NCI-H128 (cell line): ENCODE measurements at regions not wholly inside any gene's neighbourhood (a gene's known extent, or its start where the extent isn't known, plus 50 kb on each side); places are given as distances from the start of the nearest gene placed in this dataset.

Experiments used
- DNase-seq: peaks from one replicate; lab custom pipeline; 2025; ENCODE audit not compliant: unreplicated experiment; lab: John Stamatoyannopoulos, UW

DNA sequence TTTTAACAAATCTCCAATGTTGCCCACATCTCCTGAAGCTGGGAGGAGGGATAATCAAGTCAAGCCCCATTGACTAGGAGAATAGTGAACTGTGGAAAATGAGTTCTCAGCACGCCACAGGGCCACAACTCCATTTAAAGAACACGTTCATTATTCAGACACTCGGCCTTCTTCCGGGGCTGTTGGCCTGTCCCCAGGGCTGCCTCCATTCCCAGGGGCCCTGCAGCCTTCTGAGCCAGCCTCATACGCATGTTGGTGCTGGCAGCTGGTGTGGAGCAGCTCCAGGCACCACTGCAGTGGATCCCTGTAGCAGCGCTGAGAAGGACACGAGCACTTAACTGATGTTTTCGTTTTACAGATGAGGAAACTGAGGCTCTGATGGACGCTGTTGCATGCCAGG, 87.5 kb upstream of the RCN1 start:
- no peak for DNase-seq

DNA sequence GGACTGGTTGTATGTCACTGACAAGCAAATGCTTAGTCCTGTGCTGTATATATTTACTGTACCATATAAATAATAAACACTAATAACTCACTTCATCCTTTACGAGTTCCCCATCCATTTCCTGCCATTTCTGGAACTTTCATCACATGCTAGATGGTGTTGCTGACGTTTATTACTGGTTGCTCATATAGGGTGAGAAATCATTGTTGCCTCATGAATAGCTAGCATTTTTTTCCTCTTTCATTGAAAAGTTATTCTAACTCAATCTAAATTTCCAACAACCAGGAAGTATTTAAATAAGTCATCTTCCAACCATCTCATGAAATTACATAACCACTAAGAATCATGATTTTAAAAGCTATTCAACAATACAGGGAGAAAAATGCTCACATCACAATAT, 88.6 kb upstream of the RCN1 start:
- DNase-seq = no peak

GRCh38 chr11:31997955-31998354, 92.9 kb upstream of the RCN1 start:
- DNase-seq = no peak

GRCh38 chr11:31996159-31996881, 94.6 kb upstream of the RCN1 start:
- DNase-seq = no peak

- DNase-seq = no peak
These were observed 95.3 kb upstream of the RCN1 start for GRCh38 chr11:31995525-31996094.

DNA sequence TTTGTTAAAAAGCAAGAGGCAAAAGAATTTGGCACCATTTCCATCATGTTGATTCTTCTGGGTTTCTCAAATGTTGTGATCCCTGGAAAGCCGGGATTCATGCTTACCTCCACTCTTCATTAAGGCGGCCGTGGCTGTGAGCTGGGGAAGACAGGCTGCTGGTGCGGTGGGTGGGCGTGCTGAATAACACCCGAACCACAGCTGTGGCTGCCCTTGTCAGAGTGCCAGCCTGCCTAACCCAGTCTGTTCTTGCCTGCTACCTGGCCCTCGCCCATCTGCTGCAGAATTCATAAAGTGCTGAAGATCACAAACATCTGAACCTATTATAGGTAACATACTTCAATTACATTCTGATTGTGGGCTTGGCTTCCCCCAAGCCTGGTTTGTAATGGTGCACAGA, 95.8 kb upstream of the RCN1 start:
- no peak for DNase-seq

DNA sequence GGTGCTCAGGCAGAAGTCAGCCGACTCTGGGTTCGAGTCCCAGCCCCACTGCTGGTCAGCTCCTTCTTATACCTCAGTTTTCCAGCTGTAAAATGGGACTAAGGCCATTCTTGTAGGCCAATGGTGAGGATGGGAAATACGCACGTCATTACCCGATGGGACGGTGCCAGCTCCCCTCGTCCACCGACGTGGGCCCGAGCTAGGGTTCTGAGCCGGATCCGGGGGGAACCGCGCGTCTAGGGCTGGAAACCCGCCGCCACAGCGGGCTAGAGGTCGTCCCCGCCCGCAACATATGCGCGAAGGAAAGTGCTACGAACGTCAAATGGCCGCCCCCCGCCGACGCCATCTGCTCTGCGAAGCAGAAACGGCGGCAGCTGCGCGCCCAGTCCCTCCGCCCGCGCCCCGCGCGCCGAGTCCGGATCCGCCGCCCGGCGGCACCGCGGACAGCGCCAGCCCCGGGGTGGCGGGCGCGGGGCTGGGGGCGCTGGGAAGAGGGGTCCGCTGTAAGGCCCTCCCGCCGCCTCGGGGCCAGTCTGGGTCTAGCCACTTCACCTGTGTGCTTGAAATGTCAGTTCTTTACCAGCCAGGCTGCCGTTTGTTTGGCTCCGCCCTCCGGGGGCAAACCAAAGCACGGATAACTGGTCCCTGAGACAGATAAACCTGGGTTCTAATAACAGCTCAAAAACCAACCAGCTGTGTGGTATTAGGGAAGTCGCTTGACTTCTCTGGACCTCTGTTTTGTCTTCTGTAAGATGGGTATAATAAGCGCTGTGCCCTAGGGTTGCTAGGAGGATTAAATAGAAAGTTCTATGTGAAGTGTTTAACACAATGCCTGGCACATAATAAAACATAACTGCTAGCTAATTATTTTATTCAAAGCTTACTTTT, 103.5 kb upstream of the RCN1 start:
- DNase-seq = no peak

DNA sequence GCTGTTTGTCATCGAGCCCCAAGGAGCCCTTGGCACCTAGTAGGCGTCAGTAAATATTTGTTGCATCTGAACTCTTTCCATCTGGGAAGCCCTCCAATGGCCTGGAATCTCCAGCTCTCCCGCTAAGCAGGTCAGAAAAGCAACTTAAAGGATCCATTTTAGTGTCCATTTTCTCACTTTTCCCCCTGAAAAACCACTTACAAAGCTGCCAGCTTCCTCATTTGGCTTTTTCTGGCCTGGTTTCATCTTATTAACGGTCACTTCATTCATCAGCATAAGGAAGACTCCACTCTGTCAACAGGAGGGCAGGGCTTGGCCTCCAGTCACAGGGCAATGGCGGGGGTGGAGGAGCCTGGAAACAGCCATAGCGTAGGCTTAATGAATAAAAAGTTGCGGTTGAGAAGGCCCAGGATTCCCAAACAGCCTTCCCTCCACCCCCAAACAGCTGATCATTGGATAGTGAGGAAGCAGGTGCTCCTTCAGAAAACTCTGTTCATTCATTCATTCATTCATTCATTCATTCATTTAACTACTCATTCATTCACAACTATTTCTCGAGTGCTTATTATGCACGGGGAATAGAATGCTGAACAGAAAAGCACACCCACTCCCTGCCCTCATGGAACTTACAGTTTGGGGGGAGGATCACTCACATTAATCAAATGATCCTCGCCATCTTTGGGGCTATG, 104.5 kb upstream of the RCN1 start:
- DNase-seq = no peak

- no peak for DNase-seq
These were observed 109.4 kb upstream of the RCN1 start for GRCh38 chr11:31981457-31981856.

DNA sequence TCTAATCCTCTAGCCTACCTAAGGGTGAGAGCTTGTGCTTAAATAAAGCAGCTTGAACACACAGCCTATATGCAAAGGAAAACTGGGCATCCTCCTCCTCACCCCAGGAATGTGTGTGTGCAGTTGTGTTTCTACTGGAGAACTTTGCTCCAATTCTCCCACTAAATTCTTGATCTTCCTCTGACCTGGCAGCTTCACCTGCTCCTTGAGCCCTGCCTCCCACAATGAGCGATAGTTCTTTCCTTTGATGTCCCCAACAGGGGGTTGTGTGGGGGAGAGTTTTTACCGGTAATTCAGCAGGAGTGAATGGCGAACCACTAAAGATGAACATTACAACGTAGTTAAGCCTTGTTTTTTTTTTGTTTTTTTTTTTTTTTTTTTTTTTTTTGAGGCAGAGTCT, 113.5 kb upstream of the RCN1 start:
- no peak for DNase-seq

DNA sequence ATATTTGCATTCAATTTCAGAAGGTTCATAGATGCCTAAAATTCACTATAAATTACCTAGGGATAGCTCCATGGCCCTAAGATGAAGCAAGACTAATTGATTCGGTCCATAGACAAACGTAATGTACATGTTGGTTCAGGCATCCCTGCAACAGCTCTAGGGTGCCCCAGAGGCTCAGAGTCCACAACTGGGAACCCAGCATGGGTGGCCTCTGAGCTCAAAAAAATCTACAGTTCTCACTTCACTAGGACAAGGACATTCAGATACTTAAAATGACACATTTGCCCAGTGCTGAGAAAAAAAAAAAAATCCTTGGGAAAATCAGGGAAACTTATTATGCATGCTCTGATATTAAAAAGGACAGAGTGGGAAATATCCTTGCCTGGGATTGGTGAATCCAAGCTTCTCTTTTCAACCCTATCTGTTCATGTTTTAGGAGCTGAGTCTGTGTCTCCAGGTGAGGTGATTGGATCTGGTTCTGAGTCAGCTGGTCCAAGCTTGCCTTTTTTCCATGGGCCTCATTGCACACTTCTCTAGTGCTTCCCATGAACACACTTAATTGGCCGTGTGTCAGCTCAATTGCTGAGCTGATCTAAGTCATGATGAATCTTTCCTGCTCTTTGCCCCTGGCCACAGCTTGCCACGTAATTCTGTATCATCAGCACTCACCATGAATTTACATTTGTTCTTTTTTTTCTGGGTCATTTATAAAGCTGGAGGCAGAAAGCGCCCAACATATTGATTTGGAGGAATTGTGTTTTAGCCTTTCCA, 116.3 kb upstream of the RCN1 start:
- no peak for DNase-seq

- no peak for DNase-seq
These were observed 117.7 kb upstream of the RCN1 start for GRCh38 chr11:31973172-31973571.

DNA sequence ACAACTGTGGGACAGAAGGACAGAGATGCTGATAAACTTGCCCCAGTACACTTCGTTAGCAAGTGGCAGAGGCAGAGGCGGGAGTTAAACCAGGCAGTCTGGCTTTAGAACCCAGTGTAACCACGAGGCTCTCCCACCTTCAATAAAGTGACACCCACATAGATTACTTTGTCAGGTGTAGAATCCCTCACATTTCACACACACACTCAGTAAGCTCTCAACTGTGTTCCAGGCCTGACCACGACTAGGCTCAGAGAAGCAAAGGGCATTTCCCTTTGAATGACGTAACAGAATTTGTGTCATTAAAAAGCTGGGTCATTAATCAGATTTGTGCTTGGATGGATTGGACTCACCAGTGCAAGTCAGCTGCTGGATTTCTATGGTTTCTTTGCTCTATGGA, 118.3 kb upstream of the RCN1 start:
- no peak for DNase-seq

DNA sequence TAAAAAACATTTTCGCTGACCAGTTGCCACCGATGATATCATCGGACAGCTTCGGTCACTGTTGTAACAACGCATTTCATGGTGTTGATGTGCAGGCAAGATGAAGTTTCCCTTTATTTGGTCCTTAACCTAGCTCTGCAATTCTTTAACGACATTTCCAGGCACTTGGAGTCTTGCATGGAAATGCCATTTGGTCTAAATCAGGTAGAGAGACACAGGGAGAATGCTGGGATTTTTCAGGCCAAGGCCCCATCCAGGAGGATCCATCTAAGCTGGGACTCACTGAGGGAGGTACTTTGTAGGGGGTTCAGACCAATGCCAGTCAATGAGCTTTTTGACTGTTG, 121.5 kb upstream of the RCN1 start:
- no peak for DNase-seq

- DNase-seq = no peak
These were observed 122.2 kb upstream of the RCN1 start for GRCh38 chr11:31968461-31969358.

GRCh38 chr11:31967404-31968130, 123.3 kb upstream of the RCN1 start:
- DNase-seq = no peak

DNA sequence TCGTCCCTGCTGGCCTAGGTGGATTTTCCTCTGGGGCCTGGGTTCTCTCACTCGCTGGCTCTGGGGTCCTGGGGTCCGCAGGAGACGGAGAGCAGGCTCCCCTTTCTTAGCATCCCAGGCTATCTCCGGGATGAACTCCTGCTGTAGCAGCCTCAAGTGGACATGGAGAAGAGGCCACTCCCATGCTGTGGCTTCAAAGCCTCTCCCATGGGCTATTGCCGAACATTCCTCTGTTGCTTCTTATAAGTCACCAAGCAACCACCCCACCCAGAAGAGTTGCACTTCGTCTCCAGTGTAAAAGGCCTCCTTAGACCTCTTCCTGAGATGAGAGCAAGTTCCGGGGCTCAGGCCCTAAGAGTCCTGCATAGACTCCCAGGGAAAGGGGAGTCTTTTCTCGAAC, 124.0 kb upstream of the RCN1 start:
- DNase-seq = no peak

DNA sequence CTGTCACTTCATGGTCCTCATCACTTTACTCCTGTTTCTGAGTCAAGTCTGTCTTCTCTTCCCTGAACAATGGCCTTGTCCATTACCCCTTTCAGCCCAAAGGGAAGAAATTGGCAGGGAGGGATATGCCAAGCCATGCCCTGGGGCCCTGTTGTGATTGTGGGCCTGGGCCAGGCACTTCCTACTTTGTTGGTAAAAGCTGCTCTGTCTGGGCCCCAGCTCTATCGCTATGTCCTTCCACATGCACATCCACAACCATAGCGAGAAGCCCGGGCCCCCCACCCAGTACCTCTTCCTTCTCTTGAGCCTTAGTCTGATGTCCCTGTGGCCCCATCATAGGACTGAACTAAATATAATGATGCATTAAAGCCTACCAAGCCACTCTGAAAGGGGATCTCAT, 126.7 kb upstream of the RCN1 start:
- no peak for DNase-seq

DNA sequence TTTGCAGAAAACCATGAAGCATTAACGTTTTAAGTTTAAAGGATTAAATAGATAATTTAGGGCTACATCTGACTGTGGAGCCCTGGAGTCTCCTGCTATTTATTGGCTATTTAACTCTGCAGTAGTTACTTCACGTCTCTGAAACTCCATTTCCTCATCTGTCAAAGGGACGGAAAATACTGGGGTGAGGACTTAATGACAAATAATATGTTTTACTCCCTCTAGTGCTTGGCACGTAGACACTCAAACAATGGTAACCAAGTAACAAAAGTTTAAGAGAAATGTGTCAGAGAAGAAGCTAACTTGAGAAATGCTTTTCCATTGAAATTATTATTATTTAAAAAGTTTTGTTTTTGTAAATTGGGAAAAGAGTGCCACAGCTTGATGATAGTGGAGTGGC, 130.7 kb upstream of the RCN1 start:
- DNase-seq = no peak
